HepG2 (cell line): ENCODE measurements at regions not wholly inside any gene's neighbourhood (a gene's known extent, or its start where the extent isn't known, plus 50 kb on each side); places are given as distances from the start of the nearest gene placed in this dataset.

Experiments
- ATAC-seq: fragments of 200-7000 bp; cut with Tn5 transposase; 3 replicates; pipeline ENCODE4 v1.9.1; 2020; ENCODE audit warnings: mild to moderate bottlenecking, moderate library complexity
- BruUV-seq: library from RNA; stranded (reverse); fragments of 400-500 nt; replicated peaks from 2 replicates; lab custom pipeline; 2021; lab: Mats Ljungman, UMichigan
- CTCF ChIA-PET: fragments of 300-600 bp; formaldehyde crosslinking; extraction: SDS; loops from one replicate; lab custom pipeline; 2021; ENCODE audit warnings: low total read pairs, inconsistent platforms, low intra/inter-chr PET ratio; lab: Yijun Ruan, JAX
- POLR2A ChIA-PET: fragments of 350-600 bp; sonication (Branson Sonifier 250); formaldehyde crosslinking; loops from one replicate; lab custom pipeline; 2020; ENCODE audit warnings: antibody characterized with exemption, inconsistent platforms; lab: Yijun Ruan, JAX
- DNase-seq: peaks from one replicate; pipeline ENCODE4 v3.0.0-alpha.2; 2015; ENCODE audit warnings: low spot score
- FAIRE-seq: peaks from 3 replicates; lab custom pipeline; 2011; peaks lifted over from hg19 to GRCh38; lab: Jason Lieb, UNC
- H2AFZ ChIP-seq: one replicate; pipeline ENCODE4 v1.6.1; 2011; ENCODE audit warnings: low read length, inconsistent platforms
- H3K27ac ChIP-seq: fragments of 300-600 bp; 3 replicates; pipeline ENCODE4 v1.8.0; 2011; ENCODE audit warnings: mixed run types, mild to moderate bottlenecking, mixed read lengths, low read length, inconsistent platforms; ENCODE audit not compliant: insufficient read depth; ENCODE audit errors: extremely low read length
- H3K27me3 ChIP-seq, 2 experiments: fragments of 200-600 bp in 1 of 2; 2 replicates in 1 of 2; 3 replicates in 1 of 2; pipeline versions ENCODE4 v1.6.0 to v1.8.0; 2011; ENCODE audit warnings: low read length in 2 of 2, mild to moderate bottlenecking in 2 of 2, moderate library complexity in 2 of 2, inconsistent platforms in 1 of 2; ENCODE audit not compliant: insufficient read depth in 2 of 2, control insufficient read depth in 1 of 2
- H3K36me3 ChIP-seq, 2 experiments: fragments of 200-600 bp in 1 of 2; replicated peaks in 1 of 2; 2 replicates in 1 of 2; 3 replicates in 1 of 2; pipeline versions ENCODE4 v1.5.1 to v1.8.0; 2011; ENCODE audit warnings: low read length in 2 of 2, inconsistent platforms in 1 of 2; ENCODE audit not compliant: insufficient read depth in 2 of 2, control insufficient read depth in 1 of 2
- H3K4me1 ChIP-seq: 2 replicates; pipeline ENCODE4 v1.5.1; 2012; ENCODE audit warnings: low read length, inconsistent platforms; ENCODE audit not compliant: insufficient read depth
- H3K4me2 ChIP-seq: 2 replicates; pipeline ENCODE4 v1.6.0; 2011; ENCODE audit warnings: low read depth, low read length, inconsistent platforms
- H3K4me3 ChIP-seq, 3 experiments: fragments of 200-600 bp in 1 of 3; sonication (generic), shearing (Covaris generic) in 1 of 3; replicated peaks in 1 of 3; 2 replicates each; pipeline ENCODE4 v1.5.1; 2011 to 2016; ENCODE audit warnings: low read length in 3 of 3, inconsistent platforms in 2 of 3, low read depth in 2 of 3, mild to moderate bottlenecking in 2 of 3, control low read depth in 1 of 3, mixed read lengths in 1 of 3; ENCODE audit not compliant: insufficient read depth in 1 of 3
- H3K79me2 ChIP-seq: one replicate; pipeline ENCODE4 v1.6.1; 2011; ENCODE audit warnings: low read length, inconsistent platforms; ENCODE audit not compliant: insufficient read depth
- H3K9ac ChIP-seq: 2 replicates; pipeline ENCODE4 v1.6.0; 2011; ENCODE audit warnings: mild to moderate bottlenecking, low read depth, low read length, inconsistent platforms; ENCODE audit not compliant: insufficient read depth
- H3K9me3 ChIP-seq: 2 replicates; pipeline ENCODE4 v1.5.1; 2012; ENCODE audit warnings: mild to moderate bottlenecking, low read length
- H4K20me1 ChIP-seq: 2 replicates; pipeline ENCODE4 v1.6.0; 2011; ENCODE audit warnings: inconsistent platforms, mild to moderate bottlenecking, low read length, moderate library complexity; ENCODE audit not compliant: insufficient read depth
- HNF1B ChIP-seq: sonication (generic); formaldehyde crosslinking; IDR thresholded peaks from 2 replicates; pipeline ENCODE4 v1.5.1; 2020; ENCODE audit warnings: mild to moderate bottlenecking, moderate library complexity, missing genetic modification reagents
- HNF4A ChIP-seq: sonication (generic); formaldehyde crosslinking; IDR thresholded peaks from 2 replicates; pipeline ENCODE4 v1.4.0; 2020; ENCODE audit warnings: missing genetic modification reagents
- KDM2A ChIP-seq: sonication (generic); formaldehyde crosslinking; IDR thresholded peaks from 2 replicates; pipeline ENCODE4 v1.4.0; 2020; ENCODE audit warnings: low read depth, missing genetic modification reagents, borderline replicate concordance
- KMT2B ChIP-seq: IDR thresholded peaks from 2 replicates; pipeline ENCODE4 v1.6.1; 2016; ENCODE audit warnings: missing genetic modification reagents, missing compliant biosample characterization
- MAF1 ChIP-seq: sonication (generic); formaldehyde crosslinking; IDR thresholded peaks from 2 replicates; pipeline ENCODE4 v1.5.0; 2020; ENCODE audit warnings: missing genetic modification reagents, borderline replicate concordance
- MED13 ChIP-seq: sonication (generic); formaldehyde crosslinking; IDR thresholded peaks from 2 replicates; pipeline ENCODE4 v1.5.0; 2020; ENCODE audit warnings: missing genetic modification reagents
- MED8 ChIP-seq: sonication (generic); formaldehyde crosslinking; IDR thresholded peaks from 2 replicates; pipeline ENCODE4 v1.8.1; 2023; ENCODE audit warnings: mild to moderate bottlenecking, missing genetic modification reagents; ENCODE audit not compliant: insufficient replicate concordance
- MTA3 ChIP-seq: sonication (generic); formaldehyde crosslinking; IDR thresholded peaks from 2 replicates; pipeline ENCODE4 v1.4.0; 2020; ENCODE audit warnings: missing genetic modification reagents
- SRSF9 ChIP-seq: fragments of 200-400 bp; formaldehyde crosslinking; IDR thresholded peaks from 2 replicates; pipeline ENCODE4 v1.6.1; 2018; ENCODE audit warnings: borderline replicate concordance, mild to moderate bottlenecking, low read depth, low read length; ENCODE audit not compliant: insufficient read depth, poor library complexity, severe bottlenecking
- TBX3 ChIP-seq: fragments of 450-650 bp; IDR thresholded peaks from 2 replicates; pipeline ENCODE4 v1.6.1; 2017; ENCODE audit warnings: antibody characterized with exemption, mild to moderate bottlenecking, inconsistent platforms, borderline replicate concordance
- ZBTB4 ChIP-seq: sonication (generic); formaldehyde crosslinking; IDR thresholded peaks from 2 replicates; pipeline ENCODE4 v1.4.0; 2020; ENCODE audit warnings: missing genetic modification reagents, mild to moderate bottlenecking, borderline replicate concordance
- ZFP82 ChIP-seq: sonication (generic); formaldehyde crosslinking; IDR thresholded peaks from 2 replicates; pipeline ENCODE4 v1.5.1; 2020; ENCODE audit warnings: mild to moderate bottlenecking, missing genetic modification reagents, borderline replicate concordance
- ZFYVE20 ChIP-seq: sonication (generic); formaldehyde crosslinking; IDR thresholded peaks from 2 replicates; pipeline ENCODE4 v1.8.0; 2023; ENCODE audit warnings: low read depth, mild to moderate bottlenecking, moderate library complexity, missing genetic modification reagents, borderline replicate concordance
- ZHX2 ChIP-seq, 2 experiments: sonication (generic) in 1 of 2; formaldehyde crosslinking in 1 of 2; IDR thresholded peaks; 2 replicates each; pipeline versions ENCODE4 v1.6.1 to v1.9.0; 2014 to 2022; ENCODE audit warnings: antibody characterized with exemption in 1 of 2, borderline replicate concordance in 1 of 2, inconsistent platforms in 1 of 2, low read depth in 1 of 2, missing genetic modification reagents in 1 of 2
- WGBS: methylation state at CpG from one replicate; pipeline ENCODE4 v1.1.6; 2017; ENCODE audit warnings: low lambda C conversion rate; 5-methylcytosine and 5-hydroxymethylcytosine counted together
- in situ Hi-C: cut with HindIII; loops from 2 replicates; pipeline ENCODE4 v1.10.0; 2017; ENCODE audit warnings: low pct_unique_long_range_greater_than_20kb; ENCODE audit not compliant: extremely low pct_ligation_motif_present
- intact Hi-C: fragments of 100-400 bp; cut with micrococcal nuclease; formaldehyde crosslinking; loops from one replicate; pipeline ENCODE4 v1.10.0; 2022; ENCODE audit not compliant: unreplicated experiment

- Histone ChIP-seq H3K4me2 (no peak overlapping the region), H3K4me3 (no peak overlapping the region), H3K9me3 (no peaks in the 10 kb centered on the region), H3K27ac (no peak overlapping the region), H4K20me1 (no peaks in the 10 kb centered on the region), H3K36me3 (no peaks in the 10 kb centered on the region), H3K9ac (no peak overlapping the region), H3K79me2 (no peaks in the 10 kb centered on the region), H3K27me3 (no peaks in the 10 kb centered on the region), H3K4me1 (no peaks in the 10 kb centered on the region), H2AFZ (no peak overlapping the region)
- 3% methylated on average over 2 of the region's 2 CpGs for WGBS
- ChIA-PET CTCF (no interaction called here), POLR2A (no interaction called here)
- no peak for DNase-seq
- in situ Hi-C loops = no loop called here
- BruUV-seq = no TSS peak
- no peak for FAIRE-seq
- intact Hi-C loops = no loop called here
- no peak for ATAC-seq
- TF ChIP-seq MAF1 (CRISPR knock-in tag) (no peak), SRSF9 (no peak), ZFP82 (no peak), HNF4A (CRISPR knock-in tag) (no peak), KDM2A (CRISPR knock-in tag) (no peak), ZBTB4 (CRISPR knock-in tag) (no peak), TBX3 (no peak), ZHX2 (IDR thresholded peaks at IDR 0.05; ENCODE audit: low read depth) (no peak), ZHX2 (CRISPR knock-in tag; IDR thresholded peaks at IDR 0.05; ENCODE audit: borderline replicate concordance) (no peak), HNF1B (no peak), MED8 (no peak), ZFYVE20 (no peak), KMT2B (no peak), MTA3 (no peak), MED13 (CRISPR knock-in tag) (no peak)
Observed at GRCh38 chr4:134780244-134780643, 578.7 kb upstream of the PABPC4L start.
